A549 (cell line): ENCODE measurements at regions not wholly inside any gene's neighbourhood (a gene's known extent, or its start where the extent isn't known, plus 50 kb on each side); places are given as distances from the start of the nearest gene placed in this dataset.

Experiments used
- ATAC-seq, 2 experiments: fragments of 200-7000 bp in 1 of 2; fragments of >200 bp in 1 of 2; cut with Nextera tagmentation in 1 of 2; cut with Tn5 transposase in 1 of 2; 3 replicates each; pipeline versions ENCODE4 v1.8.0 to v1.9.1; 2018 to 2020; ENCODE audit warnings: mild to moderate bottlenecking in 1 of 2, moderate library complexity in 1 of 2
- CTCF ChIA-PET: fragments of 300-600 bp; sonication (Branson Sonifier 250); formaldehyde crosslinking; extraction: SDS; loops from one replicate; lab custom pipeline; 2021; ENCODE audit warnings: antibody characterized with exemption, inconsistent platforms; lab: Yijun Ruan, JAX
- POLR2A ChIA-PET: fragments of 350-600 bp; formaldehyde crosslinking; extraction: SDS; loops from one replicate; lab custom pipeline; 2021; ENCODE audit warnings: antibody characterized with exemption, inconsistent platforms; lab: Yijun Ruan, JAX
- DNase-seq, 2 experiments: peaks; one replicate each; pipeline versions ENCODE4 v3.0.0 to v3.0.0-alpha.2; 2011 to 2016; ENCODE audit warnings: low read depth in 1 of 2, low spot score in 1 of 2
- FAIRE-seq: peaks from 2 replicates; lab custom pipeline; 2011; peaks lifted over from hg19 to GRCh38; lab: Jason Lieb, UNC
- H3K27ac ChIP-seq, 2 experiments: fragments of >200 bp; sonication (Bioruptor Twin); formaldehyde crosslinking; 3 replicates each; pipeline ENCODE4 v1.5.1; 2016 to 2017
- H3K4me1 ChIP-seq: fragments of >200 bp; sonication (Bioruptor Twin); formaldehyde crosslinking; 3 replicates; pipeline ENCODE4 v1.6.1; 2016
- H3K4me2 ChIP-seq: fragments of >200 bp; sonication (Bioruptor Twin); formaldehyde crosslinking; 3 replicates; pipeline ENCODE4 v1.6.1; 2016
- H3K4me3 ChIP-seq: fragments of >200 bp; sonication (Bioruptor Twin); formaldehyde crosslinking; 3 replicates; pipeline ENCODE4 v1.5.1; 2016
- H3K9me3 ChIP-seq: fragments of >200 bp; sonication (Bioruptor Twin); formaldehyde crosslinking; 3 replicates; pipeline ENCODE4 v1.6.1; 2016
- CBX2 ChIP-seq: fragments of 200-600 bp; sonication (generic); IDR thresholded peaks from 2 replicates; pipeline ENCODE4 v1.6.1; 2016; ENCODE audit warnings: low read depth, mild to moderate bottlenecking, borderline replicate concordance
- CBX8 ChIP-seq: fragments of 200-600 bp; sonication (generic); IDR thresholded peaks from 2 replicates; pipeline ENCODE4 v1.6.1; 2016
- CHD4 ChIP-seq: fragments of 200-600 bp; sonication (generic); IDR thresholded peaks from 2 replicates; pipeline ENCODE4 v1.6.1; 2016; ENCODE audit warnings: antibody characterized with exemption, mild to moderate bottlenecking, borderline replicate concordance
- EHF ChIP-seq: fragments of 250-450 bp; sonication (Bioruptor Pico); IDR thresholded peaks from 2 replicates; pipeline ENCODE4 v1.5.0; 2020; ENCODE audit warnings: mild to moderate bottlenecking
- FOSB ChIP-seq: fragments of 250-450 bp; sonication (Bioruptor Pico); IDR thresholded peaks from 2 replicates; pipeline ENCODE4 v1.5.0; 2020; ENCODE audit warnings: mild to moderate bottlenecking, moderate library complexity
- FOSL2 ChIP-seq, 2 experiments: fragments of 450-650 bp in 1 of 2; fragments of >200 bp in 1 of 2; sonication (Bioruptor Twin) in 1 of 2; formaldehyde crosslinking; IDR thresholded peaks; 2 replicates each; pipeline versions ENCODE4 v1.5.0 to v1.6.1; 2016 to 2020; ENCODE audit warnings: mild to moderate bottlenecking in 1 of 2, moderate library complexity in 1 of 2
- HOXB5 ChIP-seq: fragments of 250-450 bp; sonication (Bioruptor Pico); IDR thresholded peaks from 2 replicates; pipeline ENCODE4 v1.5.0; 2020; ENCODE audit warnings: mild to moderate bottlenecking, moderate library complexity
- JUNB ChIP-seq: fragments of >200 bp; sonication (Bioruptor Twin); formaldehyde crosslinking; IDR thresholded peaks from 2 replicates; pipeline ENCODE4 v1.6.1; 2016
- MAFK ChIP-seq: fragments of 450-650 bp; IDR thresholded peaks from 2 replicates; pipeline ENCODE4 v1.6.1; 2014; ENCODE audit not compliant: partially characterized antibody
- MYC ChIP-seq: IDR thresholded peaks from 2 replicates; pipeline ENCODE4 v1.6.1; 2012; ENCODE audit warnings: mild to moderate bottlenecking, inconsistent platforms, low read length, improper control_type of control experiment, borderline replicate concordance
- NR3C1 ChIP-seq: fragments of >200 bp; sonication (Bioruptor Twin); formaldehyde crosslinking; IDR thresholded peaks from 3 replicates; pipeline ENCODE4 v1.6.1; 2017
- PHF8 ChIP-seq: fragments of 200-600 bp; sonication (generic); IDR thresholded peaks from 2 replicates; pipeline ENCODE4 v1.6.1; 2016; ENCODE audit warnings: low read depth, mild to moderate bottlenecking, antibody characterized with exemption, moderate library complexity, borderline replicate concordance
- POLR2A ChIP-seq: IDR thresholded peaks from 2 replicates; pipeline ENCODE4 v1.6.1; 2012; ENCODE audit warnings: mild to moderate bottlenecking, low read length
- RFX5 ChIP-seq: fragments of 450-650 bp; IDR thresholded peaks from 2 replicates; pipeline ENCODE4 v1.7.1; 2014; ENCODE audit warnings: antibody characterized with exemption, mild to moderate bottlenecking, moderate library complexity
- SMC3 ChIP-seq: fragments of >200 bp; sonication (Bioruptor Twin); formaldehyde crosslinking; IDR thresholded peaks from 3 replicates; pipeline ENCODE4 v1.6.1; 2018; ENCODE audit warnings: inconsistent platforms
- ZC3H11A ChIP-seq: fragments of 450-650 bp; IDR thresholded peaks from 2 replicates; pipeline ENCODE4 v1.6.1; 2014; ENCODE audit warnings: antibody characterized with exemption, mild to moderate bottlenecking
- WGBS: methylation state at CpG from one replicate; pipeline ENCODE4 v1.1.6; 2017; ENCODE audit errors: missing lambda C conversion rate; 5-methylcytosine and 5-hydroxymethylcytosine counted together
- TF ChIP-seq, protein P1 (sequence below): fragments of 200-600 bp; sonication (generic); IDR thresholded peaks from 2 replicates; pipeline ENCODE4 v1.6.1; 2016; ENCODE audit warnings: antibody characterized with exemption, mild to moderate bottlenecking, moderate library complexity
- TF ChIP-seq, protein P2 (sequence below): fragments of 150-350 bp; IDR thresholded peaks from 2 replicates; pipeline ENCODE4 v1.6.1; 2014; ENCODE audit warnings: low read depth, mild to moderate bottlenecking, low read length
- TF ChIP-seq, protein P3 (sequence below): IDR thresholded peaks from 2 replicates; pipeline ENCODE4 v1.6.1; 2012
- TF ChIP-seq, protein P4 (sequence below): fragments of 250-450 bp; sonication (Bioruptor Pico); IDR thresholded peaks from 2 replicates; pipeline ENCODE4 v1.5.0; 2021; ENCODE audit warnings: mild to moderate bottlenecking, moderate library complexity, borderline replicate concordance
- TF ChIP-seq, protein P5 (sequence below): fragments of >200 bp; sonication (Bioruptor Twin); formaldehyde crosslinking; IDR thresholded peaks from 2 replicates; pipeline ENCODE4 v1.6.1; 2016

DNA sequence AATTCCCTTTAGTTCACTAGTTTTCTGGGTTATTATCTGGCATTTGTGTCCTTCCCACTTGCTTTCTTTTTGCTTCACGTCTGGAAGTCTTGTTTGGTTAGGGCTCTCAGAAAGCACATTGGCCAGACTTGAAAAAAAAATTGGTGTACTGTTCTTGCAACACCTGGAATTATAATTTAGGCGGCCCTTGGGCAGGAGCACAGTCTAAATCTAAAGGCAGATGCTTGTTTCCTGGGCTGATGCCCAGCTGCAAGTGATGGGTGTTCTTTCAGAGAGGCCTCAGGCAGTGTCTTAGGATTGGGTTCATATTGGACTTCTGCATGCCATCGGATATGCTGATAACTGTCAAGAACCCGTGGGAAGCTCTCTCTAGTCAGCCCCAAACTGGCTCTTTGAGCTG, 521.5 kb downstream of the PDCD6IP start:
- WGBS, result 6% methylated on average over 4 of the region's 4 CpGs
- no peaks in the 10 kb centered on the region for H3K4me1 ChIP-seq
- H3K9me3 ChIP-seq, result peaks cover 3% of the 10 kb centered on the region; the same call in 1 of the 3 replicates
- FAIRE-seq (no peak), ATAC-seq (no peak), DNase-seq (no peak)
- TF ChIP-seq MAFK (no peak), ZC3H11A (no peak), FOSB (no peak), FOSL2 (IDR thresholded peaks at IDR 0.05) (no peak), FOSL2 (CRISPR knock-in tag; IDR thresholded peaks at IDR 0.05) (no peak), CHD4 (no peak)
- TF ChIP-seq, protein P1, sequence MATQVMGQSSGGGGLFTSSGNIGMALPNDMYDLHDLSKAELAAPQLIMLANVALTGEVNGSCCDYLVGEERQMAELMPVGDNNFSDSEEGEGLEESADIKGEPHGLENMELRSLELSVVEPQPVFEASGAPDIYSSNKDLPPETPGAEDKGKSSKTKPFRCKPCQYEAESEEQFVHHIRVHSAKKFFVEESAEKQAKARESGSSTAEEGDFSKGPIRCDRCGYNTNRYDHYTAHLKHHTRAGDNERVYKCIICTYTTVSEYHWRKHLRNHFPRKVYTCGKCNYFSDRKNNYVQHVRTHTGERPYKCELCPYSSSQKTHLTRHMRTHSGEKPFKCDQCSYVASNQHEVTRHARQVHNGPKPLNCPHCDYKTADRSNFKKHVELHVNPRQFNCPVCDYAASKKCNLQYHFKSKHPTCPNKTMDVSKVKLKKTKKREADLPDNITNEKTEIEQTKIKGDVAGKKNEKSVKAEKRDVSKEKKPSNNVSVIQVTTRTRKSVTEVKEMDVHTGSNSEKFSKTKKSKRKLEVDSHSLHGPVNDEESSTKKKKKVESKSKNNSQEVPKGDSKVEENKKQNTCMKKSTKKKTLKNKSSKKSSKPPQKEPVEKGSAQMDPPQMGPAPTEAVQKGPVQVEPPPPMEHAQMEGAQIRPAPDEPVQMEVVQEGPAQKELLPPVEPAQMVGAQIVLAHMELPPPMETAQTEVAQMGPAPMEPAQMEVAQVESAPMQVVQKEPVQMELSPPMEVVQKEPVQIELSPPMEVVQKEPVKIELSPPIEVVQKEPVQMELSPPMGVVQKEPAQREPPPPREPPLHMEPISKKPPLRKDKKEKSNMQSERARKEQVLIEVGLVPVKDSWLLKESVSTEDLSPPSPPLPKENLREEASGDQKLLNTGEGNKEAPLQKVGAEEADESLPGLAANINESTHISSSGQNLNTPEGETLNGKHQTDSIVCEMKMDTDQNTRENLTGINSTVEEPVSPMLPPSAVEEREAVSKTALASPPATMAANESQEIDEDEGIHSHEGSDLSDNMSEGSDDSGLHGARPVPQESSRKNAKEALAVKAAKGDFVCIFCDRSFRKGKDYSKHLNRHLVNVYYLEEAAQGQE, result no peak
- TF ChIP-seq, protein P2, sequence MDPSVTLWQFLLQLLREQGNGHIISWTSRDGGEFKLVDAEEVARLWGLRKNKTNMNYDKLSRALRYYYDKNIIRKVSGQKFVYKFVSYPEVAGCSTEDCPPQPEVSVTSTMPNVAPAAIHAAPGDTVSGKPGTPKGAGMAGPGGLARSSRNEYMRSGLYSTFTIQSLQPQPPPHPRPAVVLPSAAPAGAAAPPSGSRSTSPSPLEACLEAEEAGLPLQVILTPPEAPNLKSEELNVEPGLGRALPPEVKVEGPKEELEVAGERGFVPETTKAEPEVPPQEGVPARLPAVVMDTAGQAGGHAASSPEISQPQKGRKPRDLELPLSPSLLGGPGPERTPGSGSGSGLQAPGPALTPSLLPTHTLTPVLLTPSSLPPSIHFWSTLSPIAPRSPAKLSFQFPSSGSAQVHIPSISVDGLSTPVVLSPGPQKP, result no peak
- H3K27ac ChIP-seq, result no peak overlapping the region
- no peak overlapping the region for H3K4me3 ChIP-seq
- ChIA-PET CTCF (no interaction called here), POLR2A (no interaction called here)
- no peak overlapping the region for H3K4me2 ChIP-seq

DNA sequence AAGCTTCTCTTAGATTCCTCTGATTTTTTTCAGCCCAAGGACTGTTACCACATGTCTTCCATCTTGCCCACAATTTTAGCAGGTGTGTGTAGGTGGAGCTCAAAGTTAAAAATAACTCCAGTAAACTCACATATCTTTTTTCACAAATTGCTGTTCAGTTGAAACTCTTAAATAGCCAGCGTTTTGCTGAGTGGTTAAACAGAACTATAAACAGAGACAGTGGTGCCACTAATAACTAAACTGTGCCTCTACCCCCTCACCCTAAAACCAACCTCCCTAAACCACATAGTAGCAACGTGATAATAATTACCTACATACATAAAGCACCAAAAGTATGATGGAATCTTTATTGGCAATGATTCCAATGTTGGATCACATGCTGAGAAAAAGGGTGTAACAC, 525.1 kb downstream of the PDCD6IP start:
- WGBS, result 2% methylated on average over 2 of the region's 2 CpGs
- no peak overlapping the region for H3K4me3 ChIP-seq
- H3K27ac ChIP-seq, result no peak overlapping the region
- H3K4me1 ChIP-seq, result no peaks in the 10 kb centered on the region
- no peaks in the 10 kb centered on the region for H3K9me3 ChIP-seq
- TF ChIP-seq MYC (no peak), FOSB (no peak), CBX2 (no peak), RFX5 (no peak), PHF8 (no peak), CBX8 (no peak), SMC3 (no peak)
- TF ChIP-seq, all 56 proteins: peak for 0
- ATAC-seq (no peak), FAIRE-seq (no peak), DNase-seq (no peak)
- no peak overlapping the region for H3K4me2 ChIP-seq
- POLR2A ChIA-PET, result no interaction called here
- CTCF ChIA-PET, result interaction anchor here (1.1 kb wide), 1 partner anchor 16 kb away, joined by 3 read pairs; no protein-coding TSS in a partner anchor

DNA sequence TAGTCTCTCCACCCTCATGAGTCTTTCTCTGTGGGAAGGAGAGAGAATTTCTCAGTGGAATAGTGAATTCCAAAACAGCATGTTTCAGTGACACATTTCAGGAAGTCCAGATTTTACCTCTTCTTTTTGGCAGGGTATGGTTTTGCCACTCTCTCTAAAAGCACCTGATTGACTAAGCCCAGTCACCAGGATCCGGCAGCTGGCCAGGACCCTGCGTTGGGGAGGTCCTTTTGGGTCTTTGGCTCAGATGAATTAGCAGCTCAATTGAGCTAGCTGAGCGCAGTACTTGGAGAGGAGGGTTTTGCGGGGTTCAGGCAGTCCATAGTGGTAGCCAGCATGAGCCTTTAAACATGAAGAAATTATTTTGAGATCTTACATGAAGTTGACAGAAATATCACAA, 548.2 kb downstream of the PDCD6IP start:
- no peak overlapping the region for H3K4me2 ChIP-seq
- FAIRE-seq (no peak), DNase-seq (no peak), ATAC-seq (no peak)
- no peak overlapping the region for H3K4me3 ChIP-seq
- no peaks in the 10 kb centered on the region for H3K4me1 ChIP-seq
- TF ChIP-seq, protein P3, sequence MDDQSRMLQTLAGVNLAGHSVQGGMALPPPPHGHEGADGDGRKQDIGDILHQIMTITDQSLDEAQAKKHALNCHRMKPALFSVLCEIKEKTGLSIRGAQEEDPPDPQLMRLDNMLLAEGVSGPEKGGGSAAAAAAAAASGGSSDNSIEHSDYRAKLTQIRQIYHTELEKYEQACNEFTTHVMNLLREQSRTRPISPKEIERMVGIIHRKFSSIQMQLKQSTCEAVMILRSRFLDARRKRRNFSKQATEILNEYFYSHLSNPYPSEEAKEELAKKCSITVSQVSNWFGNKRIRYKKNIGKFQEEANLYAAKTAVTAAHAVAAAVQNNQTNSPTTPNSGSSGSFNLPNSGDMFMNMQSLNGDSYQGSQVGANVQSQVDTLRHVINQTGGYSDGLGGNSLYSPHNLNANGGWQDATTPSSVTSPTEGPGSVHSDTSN, result no peak
- TF ChIP-seq, protein P4, sequence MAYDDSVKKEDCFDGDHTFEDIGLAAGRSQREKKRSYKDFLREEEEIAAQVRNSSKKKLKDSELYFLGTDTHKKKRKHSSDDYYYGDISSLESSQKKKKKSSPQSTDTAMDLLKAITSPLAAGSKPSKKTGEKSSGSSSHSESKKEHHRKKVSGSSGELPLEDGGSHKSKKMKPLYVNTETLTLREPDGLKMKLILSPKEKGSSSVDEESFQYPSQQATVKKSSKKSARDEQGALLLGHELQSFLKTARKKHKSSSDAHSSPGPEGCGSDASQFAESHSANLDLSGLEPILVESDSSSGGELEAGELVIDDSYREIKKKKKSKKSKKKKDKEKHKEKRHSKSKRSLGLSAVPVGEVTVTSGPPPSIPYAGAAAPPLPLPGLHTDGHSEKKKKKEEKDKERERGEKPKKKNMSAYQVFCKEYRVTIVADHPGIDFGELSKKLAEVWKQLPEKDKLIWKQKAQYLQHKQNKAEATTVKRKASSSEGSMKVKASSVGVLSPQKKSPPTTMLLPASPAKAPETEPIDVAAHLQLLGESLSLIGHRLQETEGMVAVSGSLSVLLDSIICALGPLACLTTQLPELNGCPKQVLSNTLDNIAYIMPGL, result no peak
- TF ChIP-seq RFX5 (no peak), NR3C1 (no peak), HOXB5 (CRISPR knock-in tag) (no peak), JUNB (no peak), POLR2A (no peak), EHF (CRISPR knock-in tag) (no peak), SMC3 (no peak)
- TF ChIP-seq, protein P5, sequence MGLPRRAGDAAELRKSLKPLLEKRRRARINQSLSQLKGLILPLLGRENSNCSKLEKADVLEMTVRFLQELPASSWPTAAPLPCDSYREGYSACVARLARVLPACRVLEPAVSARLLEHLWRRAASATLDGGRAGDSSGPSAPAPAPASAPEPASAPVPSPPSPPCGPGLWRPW, result no peak
- TF ChIP-seq, protein P1, result no peak
- ChIA-PET CTCF (interaction anchor here (1.7 to 1.9 kb wide), 2 partner anchors 22 to 194 kb away, joined by 3 to 4 read pairs; no protein-coding TSS in a partner anchor), POLR2A (no interaction called here)
- H3K27ac ChIP-seq, result no peak overlapping the region
- no peaks in the 10 kb centered on the region for H3K9me3 ChIP-seq
- WGBS, result 21% methylated on average over 4 of the region's 4 CpGs
